Kidney epithelial cell (primary cell): ENCODE measurements at regions not wholly inside any gene's neighbourhood (a gene's known extent, or its start where the extent isn't known, plus 50 kb on each side); places are given as distances from the start of the nearest gene placed in this dataset.

ENCODE experiments used
- DNase-seq: peaks from one replicate; pipeline ENCODE4 v3.0.0-alpha.2; 2010; ENCODE audit warnings: low read depth
- H3K27me3 ChIP-seq: 2 replicates; pipeline ENCODE4 v1.6.0; 2011; ENCODE audit warnings: low read length; ENCODE audit not compliant: control insufficient read depth, insufficient read depth
- H3K36me3 ChIP-seq: 2 replicates; pipeline ENCODE4 v1.5.1; 2011; ENCODE audit warnings: low read length; ENCODE audit not compliant: control insufficient read depth, insufficient read depth
- H3K4me3 ChIP-seq: 2 replicates; pipeline ENCODE4 v1.5.1; 2011; ENCODE audit warnings: low read depth, mild to moderate bottlenecking, control low read depth, low read length
- CTCF ChIP-seq: IDR thresholded peaks from 2 replicates; pipeline ENCODE4 v1.5.1; 2011; ENCODE audit warnings: mild to moderate bottlenecking, moderate library complexity, low read length, control low read depth, inconsistent platforms; ENCODE audit not compliant: insufficient read depth, poor library complexity, severe bottlenecking

GRCh38 chr4:23373261-23373660 lies 516.6 kb downstream of the PPARGC1A start:
- TF ChIP-seq CTCF = no peak
- DNase-seq = peak; percentile 77

GRCh38 chr4:23371533-23371932 lies 518.3 kb downstream of the PPARGC1A start:
- Histone ChIP-seq H3K4me3 (no peak overlapping the region), H3K27me3 (no peaks in the 10 kb centered on the region), H3K36me3 (no peaks in the 10 kb centered on the region)
- no peak for DNase-seq
- TF ChIP-seq CTCF = no peak

More at GRCh38 chr4:23373261-23373660, 516.6 kb downstream of the PPARGC1A start:
- Histone ChIP-seq H3K27me3 (no peaks in the 10 kb centered on the region), H3K36me3 (no peaks in the 10 kb centered on the region), H3K4me3 (no peak overlapping the region)

DNA sequence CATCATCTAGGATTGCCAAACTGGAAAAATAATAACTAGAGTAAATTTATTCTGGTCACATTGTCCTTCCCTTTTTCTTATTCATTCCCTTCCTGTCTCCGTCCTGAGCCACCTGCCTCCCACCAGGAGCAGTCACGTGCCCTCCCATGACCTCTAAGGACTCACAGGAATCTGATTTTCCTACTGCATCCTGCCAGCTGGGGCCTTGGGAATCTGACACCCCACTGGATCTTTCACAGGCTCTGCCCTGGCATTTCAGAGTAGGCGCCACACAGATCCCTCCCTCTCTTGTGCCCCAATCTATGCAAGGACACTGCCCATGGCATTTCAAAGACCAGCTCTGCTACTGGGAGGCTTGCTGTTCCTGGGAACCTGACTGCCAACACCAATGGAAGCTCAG lies 520.5 kb downstream of the PPARGC1A start:
- TF ChIP-seq CTCF = no peak
- no peak for DNase-seq
- H3K4me3 ChIP-seq = no peak overlapping the region
- H3K27me3 ChIP-seq = no peaks in the 10 kb centered on the region
- H3K36me3 ChIP-seq = no peaks in the 10 kb centered on the region

DNA sequence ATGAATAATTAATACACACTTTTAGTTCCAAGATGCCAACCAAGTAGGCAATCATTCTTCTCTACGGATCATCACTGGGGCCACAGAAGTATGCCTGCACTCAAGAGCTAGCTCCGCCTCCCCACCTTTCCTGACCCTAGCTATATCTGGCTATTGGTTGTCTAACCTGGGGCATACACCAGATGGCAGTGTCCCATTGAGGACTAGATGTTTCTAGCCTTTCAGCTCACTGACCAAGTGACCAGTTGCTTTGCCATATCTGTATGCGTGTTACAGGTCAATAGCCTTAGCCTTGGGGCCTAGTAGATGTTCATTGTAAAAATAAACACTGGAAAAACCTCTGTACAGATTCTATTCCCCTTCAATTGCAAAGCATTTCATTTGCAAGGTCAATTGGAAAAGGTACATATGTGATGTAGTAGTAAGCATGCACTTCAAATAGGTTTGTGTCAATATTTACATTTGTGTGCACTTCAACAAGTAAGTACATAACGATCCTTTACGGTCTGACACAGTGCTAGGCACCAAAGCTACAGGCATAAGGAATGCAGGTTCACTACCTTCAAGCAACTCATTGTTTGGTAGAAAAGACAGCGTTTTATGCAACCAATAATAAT lies 521.7 kb downstream of the PPARGC1A start:
- no peak for DNase-seq
- Histone ChIP-seq H3K36me3 (no peaks in the 10 kb centered on the region), H3K4me3 (no peak overlapping the region), H3K27me3 (no peaks in the 10 kb centered on the region)
- TF ChIP-seq CTCF = peak; percentile 30

DNA sequence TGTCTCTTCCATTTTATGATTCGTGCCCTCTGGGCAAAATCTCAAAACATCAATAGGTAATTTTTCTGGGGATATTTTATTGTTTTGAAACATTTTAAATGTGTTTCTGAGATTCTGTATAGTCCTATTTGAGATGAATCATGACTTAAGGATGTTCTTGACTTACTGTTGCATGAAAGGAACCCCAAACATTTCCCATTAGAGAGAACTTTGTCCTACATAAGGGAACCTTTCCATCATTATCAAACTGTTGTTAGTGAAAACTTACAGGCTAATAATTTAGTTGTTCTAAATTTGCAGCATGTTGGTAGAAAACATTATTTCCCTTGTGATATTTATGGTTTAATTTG lies 523.3 kb downstream of the PPARGC1A start:
- TF ChIP-seq CTCF = no peak
- DNase-seq = no peak
- Histone ChIP-seq H3K4me3 (no peak overlapping the region), H3K27me3 (no peaks in the 10 kb centered on the region), H3K36me3 (no peaks in the 10 kb centered on the region)

GRCh38 chr4:23365871-23366556 lies 523.8 kb downstream of the PPARGC1A start:
- DNase-seq = no peak
- TF ChIP-seq CTCF = no peak
- no peak overlapping the region for H3K4me3 ChIP-seq
- no peaks in the 10 kb centered on the region for H3K36me3 ChIP-seq
- no peaks in the 10 kb centered on the region for H3K27me3 ChIP-seq
